ENCODE measurements at regions not wholly inside any gene's neighbourhood (a gene's known extent, or its start where the extent isn't known, plus 50 kb on each side); places are given as distances from the start of the nearest gene placed in this dataset.

DNA sequence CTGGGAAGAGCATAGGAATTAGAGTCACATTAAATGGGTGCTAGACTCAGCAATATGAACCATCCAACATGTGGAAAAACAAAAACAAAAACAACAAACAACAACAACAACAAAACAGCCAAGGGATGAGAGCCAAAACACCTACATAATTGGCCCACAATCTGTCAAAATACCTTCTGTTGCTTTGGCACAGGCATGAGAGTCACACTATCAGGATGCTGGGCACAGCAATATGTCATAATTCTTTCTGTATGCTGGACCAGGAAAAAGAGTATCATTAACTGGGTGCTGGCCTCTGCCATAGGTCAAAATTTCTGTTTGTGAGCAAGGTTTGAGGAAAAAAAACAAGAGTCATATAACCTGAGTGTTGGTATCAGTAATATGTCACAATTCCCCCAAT, 979.1 kb upstream of the TSPY4 start:
- TF ChIP-seq, protein P1, sequence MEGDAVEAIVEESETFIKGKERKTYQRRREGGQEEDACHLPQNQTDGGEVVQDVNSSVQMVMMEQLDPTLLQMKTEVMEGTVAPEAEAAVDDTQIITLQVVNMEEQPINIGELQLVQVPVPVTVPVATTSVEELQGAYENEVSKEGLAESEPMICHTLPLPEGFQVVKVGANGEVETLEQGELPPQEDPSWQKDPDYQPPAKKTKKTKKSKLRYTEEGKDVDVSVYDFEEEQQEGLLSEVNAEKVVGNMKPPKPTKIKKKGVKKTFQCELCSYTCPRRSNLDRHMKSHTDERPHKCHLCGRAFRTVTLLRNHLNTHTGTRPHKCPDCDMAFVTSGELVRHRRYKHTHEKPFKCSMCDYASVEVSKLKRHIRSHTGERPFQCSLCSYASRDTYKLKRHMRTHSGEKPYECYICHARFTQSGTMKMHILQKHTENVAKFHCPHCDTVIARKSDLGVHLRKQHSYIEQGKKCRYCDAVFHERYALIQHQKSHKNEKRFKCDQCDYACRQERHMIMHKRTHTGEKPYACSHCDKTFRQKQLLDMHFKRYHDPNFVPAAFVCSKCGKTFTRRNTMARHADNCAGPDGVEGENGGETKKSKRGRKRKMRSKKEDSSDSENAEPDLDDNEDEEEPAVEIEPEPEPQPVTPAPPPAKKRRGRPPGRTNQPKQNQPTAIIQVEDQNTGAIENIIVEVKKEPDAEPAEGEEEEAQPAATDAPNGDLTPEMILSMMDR (IDR thresholded peaks at IDR 0.05), result no peak
- no peak for TF ChIP-seq POLR2A (IDR thresholded peaks at IDR 0.05)
- TF ChIP-seq POLR2AphosphoS5 (IDR thresholded peaks at IDR 0.05), result no peak

All from sigmoid colon (tissue), 4 donors.